CD14-positive monocyte (primary cell): ENCODE measurements at regions not wholly inside any gene's neighbourhood (a gene's known extent, or its start where the extent isn't known, plus 50 kb on each side); places are given as distances from the start of the nearest gene placed in this dataset.

Source experiments
- DNase-seq, 3 donors: peaks; one replicate each; pipeline ENCODE4 v3.0.0-alpha.2; 2011 to 2022
- H2AFZ ChIP-seq: 2 replicates; pipeline ENCODE4 v1.6.0; 2012; ENCODE audit warnings: mild to moderate bottlenecking, low read depth, low read length, inconsistent platforms; ENCODE audit not compliant: insufficient read depth, poor library complexity, severe bottlenecking
- H3K27ac ChIP-seq, 2 donors: 1 replicate in 1 of 2; 2 replicates in 1 of 2; pipeline ENCODE4 v1.5.1; 2012 to 2013; ENCODE audit warnings: low read length in 2 of 2, control low read depth in 1 of 2, inconsistent platforms in 1 of 2, low read depth in 1 of 2, mild to moderate bottlenecking in 1 of 2
- H3K27me3 ChIP-seq, 2 donors: one replicate each; pipeline versions ENCODE4 v1.6.0 to v1.6.1; 2011 to 2013; ENCODE audit warnings: low read length in 2 of 2; ENCODE audit not compliant: control insufficient read depth in 2 of 2, insufficient read depth in 2 of 2
- H3K36me3 ChIP-seq, 2 donors: replicated peaks in 1 of 2; 1 replicate in 1 of 2; 2 replicates in 1 of 2; pipeline versions ENCODE4 v1.5.1 to v1.6.1; 2012 to 2013; ENCODE audit warnings: low read length in 2 of 2, control low read depth in 1 of 2, inconsistent platforms in 1 of 2, mild to moderate bottlenecking in 1 of 2; ENCODE audit not compliant: insufficient read depth in 2 of 2, control insufficient read depth in 1 of 2
- H3K4me1 ChIP-seq, 2 donors: 1 replicate in 1 of 2; 2 replicates in 1 of 2; pipeline versions ENCODE4 v1.5.1 to v1.6.1; 2012 to 2013; ENCODE audit warnings: low read length in 2 of 2, control low read depth in 1 of 2, inconsistent platforms in 1 of 2, mild to moderate bottlenecking in 1 of 2, moderate library complexity in 1 of 2; ENCODE audit not compliant: insufficient read depth in 2 of 2, control insufficient read depth in 1 of 2
- H3K4me2 ChIP-seq: replicated peaks from 2 replicates; pipeline ENCODE3; 2012; ENCODE audit warnings: low read length, moderate library complexity, mild to moderate bottlenecking; ENCODE audit not compliant: poor library complexity, severe bottlenecking; ENCODE audit errors: extremely low read depth
- H3K4me3 ChIP-seq, 3 experiments: fragments of 200-600 bp in 1 of 3; sonication (generic) in 1 of 3; replicated peaks in 1 of 3; 1 replicate in 2 of 3; 2 replicates in 1 of 3; pipeline ENCODE4 v1.5.1; 2011 to 2013; ENCODE audit warnings: low read length in 3 of 3, mild to moderate bottlenecking in 3 of 3, control low read depth in 2 of 3, low read depth in 2 of 3, inconsistent platforms in 1 of 3, moderate library complexity in 1 of 3
- H3K79me2 ChIP-seq: 2 replicates; pipeline ENCODE4 v1.6.0; 2012; ENCODE audit warnings: mild to moderate bottlenecking, control low read depth, inconsistent platforms, low read length, moderate library complexity; ENCODE audit not compliant: insufficient read depth
- H3K9ac ChIP-seq: 2 replicates; pipeline ENCODE4 v1.6.0; 2017; ENCODE audit warnings: low read length, mild to moderate bottlenecking; ENCODE audit not compliant: insufficient read depth, poor library complexity, severe bottlenecking
- H3K9me3 ChIP-seq, 2 donors: replicated peaks in 1 of 2; 1 replicate in 1 of 2; 2 replicates in 1 of 2; pipeline versions ENCODE4 v1.5.1 to v1.6.1; 2012 to 2013; ENCODE audit warnings: low read length in 2 of 2, control low read depth in 1 of 2; ENCODE audit not compliant: control insufficient read depth in 1 of 2, insufficient read depth in 1 of 2
- H4K20me1 ChIP-seq: 2 replicates; pipeline ENCODE4 v1.6.0; 2012; ENCODE audit warnings: mild to moderate bottlenecking, low read length, control low read depth, moderate library complexity; ENCODE audit not compliant: insufficient read depth
- H3K27ac Mint-ChIP-seq, 7 donors: one replicate each; pipeline ENCODE4 v1.8.0; 2020; ENCODE audit warnings: mild to moderate bottlenecking in 7 of 7, mixed read lengths in 7 of 7, moderate library complexity in 6 of 7, inconsistent platforms in 2 of 7
- H3K27me3 Mint-ChIP-seq, 3 donors: one replicate each; pipeline ENCODE4 v1.8.0; 2021 to 2022; ENCODE audit warnings: low read depth in 3 of 3, mild to moderate bottlenecking in 3 of 3, mixed read lengths in 3 of 3, moderate library complexity in 3 of 3, inconsistent platforms in 1 of 3
- H3K36me3 Mint-ChIP-seq, 2 donors: one replicate each; pipeline ENCODE4 v1.8.0; 2020; ENCODE audit warnings: mixed read lengths in 2 of 2, inconsistent platforms in 1 of 2, mild to moderate bottlenecking in 1 of 2
- H3K4me1 Mint-ChIP-seq: one replicate; pipeline ENCODE4 v1.8.0; 2020; ENCODE audit warnings: mild to moderate bottlenecking, mixed read lengths
- H3K4me3 Mint-ChIP-seq, 2 donors: one replicate each; pipeline ENCODE4 v1.8.0; 2020; ENCODE audit warnings: mild to moderate bottlenecking in 2 of 2, mixed read lengths in 2 of 2, moderate library complexity in 1 of 2
- H3K9me3 Mint-ChIP-seq, 7 donors: one replicate each; pipeline ENCODE4 v1.8.0; 2020 to 2022; ENCODE audit warnings: mixed read lengths in 7 of 7, mild to moderate bottlenecking in 6 of 7, moderate library complexity in 6 of 7, inconsistent platforms in 2 of 7
- CTCF ChIP-seq: fragments of 200-600 bp; IDR thresholded peaks from one replicate; pipeline ENCODE4 v1.8.0; 2022; ENCODE audit warnings: antibody characterized with exemption, mild to moderate bottlenecking
- WGBS: methylation state at CpG from one replicate; pipeline ENCODE4 v1.1.5; 2013; ENCODE audit warnings: missing lambda C conversion rate; ENCODE audit not compliant: insufficient coverage; 5-methylcytosine and 5-hydroxymethylcytosine counted together
- intact Hi-C, 2 donors: fragments of 100-400 bp; cut with micrococcal nuclease; formaldehyde crosslinking; loops; one replicate each; pipeline versions ENCODE4 v1.15.0 to v1.15.1; 2023

- intact Hi-C loops, result no loop called here
- H3K9me3 Mint-ChIP-seq, result peaks cover 2 to 9% (median 5%) of the 10 kb centered on the region in 7 donors
- Histone ChIP-seq H3K27ac (no peak overlapping the region), H3K9me3 (no peaks in the 10 kb centered on the region), H4K20me1 (no peaks in the 10 kb centered on the region), H2AFZ (no peak overlapping the region), H3K9ac (no peak overlapping the region), H3K27me3 (no peaks in the 10 kb centered on the region), H3K79me2 (no peaks in the 10 kb centered on the region), H3K4me3 (no peak overlapping the region), H3K4me1 (no peaks in the 10 kb centered on the region), H3K36me3 (no peaks in the 10 kb centered on the region), H3K4me2 (no peak overlapping the region)
- H3K36me3 Mint-ChIP-seq, result no peaks in the 10 kb centered on the region
- H3K4me3 Mint-ChIP-seq, result no peak overlapping the region
- H3K27me3 Mint-ChIP-seq, result peaks cover 3 to 4% (median 4%) of the 10 kb centered on the region in 3 donors
- no peak for DNase-seq
- no peak for TF ChIP-seq CTCF
- peaks cover 10% of the 10 kb centered on the region for H3K4me1 Mint-ChIP-seq
- WGBS, result 96% methylated on average over 10 of the region's 11 CpGs
- no peak overlapping the region for H3K27ac Mint-ChIP-seq
Measured at GRCh38 chr1:47675721-47676120, 237.9 kb downstream of the FOXD2 start.

GRCh38 chr1:47676311-47677054 lies 238.6 kb downstream of the FOXD2 start:
- Histone ChIP-seq H3K27me3 (no peaks in the 10 kb centered on the region), H2AFZ (no peak overlapping the region), H4K20me1 (no peaks in the 10 kb centered on the region), H3K4me1 (no peaks in the 10 kb centered on the region), H3K4me2 (no peak overlapping the region), H3K9me3 (no peaks in the 10 kb centered on the region), H3K27ac (no peak overlapping the region), H3K36me3 (no peaks in the 10 kb centered on the region), H3K4me3 (no peak overlapping the region), H3K79me2 (no peaks in the 10 kb centered on the region), H3K9ac (no peak overlapping the region)
- Mint-ChIP-seq H3K4me1 (peaks cover 10% of the 10 kb centered on the region), H3K36me3 (no peaks in the 10 kb centered on the region), H3K9me3 (peaks cover 0 to 7% (median 4%) of the 10 kb centered on the region in 7 donors), H3K27me3 (peaks cover 0 to 4% (median 4%) of the 10 kb centered on the region in 3 donors), H3K4me3 (no peak overlapping the region), H3K27ac (no peak overlapping the region)
- TF ChIP-seq CTCF, result no peak
- WGBS, result 87% methylated on average over 12 of the region's 14 CpGs
- DNase-seq, result no peak
- intact Hi-C loops, result no loop called here
